ENCODE measurements at regions not wholly inside any gene's neighbourhood (a gene's known extent, or its start where the extent isn't known, plus 50 kb on each side); places are given as distances from the start of the nearest gene placed in this dataset.

DNA sequence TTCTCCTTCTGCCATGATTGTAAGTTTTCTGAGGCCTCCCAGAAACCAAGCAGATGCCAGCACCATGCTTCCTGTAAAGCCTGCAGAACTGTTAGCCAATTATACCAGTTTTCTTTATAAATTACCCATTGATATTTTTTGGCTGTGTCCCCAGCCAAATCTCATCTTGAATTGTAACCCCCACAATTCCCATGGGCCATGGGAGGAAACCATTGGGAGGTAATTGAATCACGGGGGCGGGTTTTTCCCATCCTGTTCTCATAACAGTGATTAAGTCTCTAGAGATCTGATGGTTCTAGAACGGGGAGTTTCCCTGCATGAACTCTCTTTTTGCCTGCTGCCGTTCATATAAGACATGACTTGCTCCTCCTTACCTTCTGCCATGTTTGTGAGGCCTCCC, 788.5 kb downstream of the C6orf118 start:
- no peaks in the 10 kb centered on the region for H3K36me3 ChIP-seq (replicated peaks; ENCODE audit: insufficient read depth, low read length)
- H3K9me2 ChIP-seq (replicated peaks; ENCODE audit: insufficient read depth, low read length) = no peaks in the 10 kb centered on the region
- no peak overlapping the region for H2AFZ ChIP-seq (ENCODE audit: low read length)
- TF ChIP-seq EZH2phosphoT487 (IDR thresholded peaks at IDR 0.05; ENCODE audit: low read length) (no peak), EZH2 (optimal IDR thresholded peaks at IDR 0.05; ENCODE audit: low read depth, low read length) (no peak)
- TF ChIP-seq, protein P1, sequence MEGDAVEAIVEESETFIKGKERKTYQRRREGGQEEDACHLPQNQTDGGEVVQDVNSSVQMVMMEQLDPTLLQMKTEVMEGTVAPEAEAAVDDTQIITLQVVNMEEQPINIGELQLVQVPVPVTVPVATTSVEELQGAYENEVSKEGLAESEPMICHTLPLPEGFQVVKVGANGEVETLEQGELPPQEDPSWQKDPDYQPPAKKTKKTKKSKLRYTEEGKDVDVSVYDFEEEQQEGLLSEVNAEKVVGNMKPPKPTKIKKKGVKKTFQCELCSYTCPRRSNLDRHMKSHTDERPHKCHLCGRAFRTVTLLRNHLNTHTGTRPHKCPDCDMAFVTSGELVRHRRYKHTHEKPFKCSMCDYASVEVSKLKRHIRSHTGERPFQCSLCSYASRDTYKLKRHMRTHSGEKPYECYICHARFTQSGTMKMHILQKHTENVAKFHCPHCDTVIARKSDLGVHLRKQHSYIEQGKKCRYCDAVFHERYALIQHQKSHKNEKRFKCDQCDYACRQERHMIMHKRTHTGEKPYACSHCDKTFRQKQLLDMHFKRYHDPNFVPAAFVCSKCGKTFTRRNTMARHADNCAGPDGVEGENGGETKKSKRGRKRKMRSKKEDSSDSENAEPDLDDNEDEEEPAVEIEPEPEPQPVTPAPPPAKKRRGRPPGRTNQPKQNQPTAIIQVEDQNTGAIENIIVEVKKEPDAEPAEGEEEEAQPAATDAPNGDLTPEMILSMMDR (IDR thresholded peaks at IDR 0.05; ENCODE audit: low read length) = no peak
- no peaks in the 10 kb centered on the region for H3K9me3 ChIP-seq (replicated peaks; ENCODE audit: insufficient read depth, low read length)
- no peaks in the 10 kb centered on the region for H3K79me2 ChIP-seq (ENCODE audit: low read length)
- H3F3A ChIP-seq (ENCODE audit: insufficient read depth, low read length) = no peaks in the 10 kb centered on the region
- no peak overlapping the region for H3K4me2 ChIP-seq (ENCODE audit: low read depth, low read length)
- H3K9ac ChIP-seq (ENCODE audit: low read length) = no peak overlapping the region
- H4K20me1 ChIP-seq (ENCODE audit: insufficient read depth, low read length) = no peaks in the 10 kb centered on the region
- DNase-seq = no peak
- H3K27ac ChIP-seq (ENCODE audit: low read length) = no peak overlapping the region
- H3K27me3 ChIP-seq (replicated peaks; ENCODE audit: insufficient read depth, low read length) = no peaks in the 10 kb centered on the region
- H3K4me3 ChIP-seq (ENCODE audit: low read length) = no peak overlapping the region
- no peaks in the 10 kb centered on the region for H3K4me1 ChIP-seq (ENCODE audit: low read length)

DNA sequence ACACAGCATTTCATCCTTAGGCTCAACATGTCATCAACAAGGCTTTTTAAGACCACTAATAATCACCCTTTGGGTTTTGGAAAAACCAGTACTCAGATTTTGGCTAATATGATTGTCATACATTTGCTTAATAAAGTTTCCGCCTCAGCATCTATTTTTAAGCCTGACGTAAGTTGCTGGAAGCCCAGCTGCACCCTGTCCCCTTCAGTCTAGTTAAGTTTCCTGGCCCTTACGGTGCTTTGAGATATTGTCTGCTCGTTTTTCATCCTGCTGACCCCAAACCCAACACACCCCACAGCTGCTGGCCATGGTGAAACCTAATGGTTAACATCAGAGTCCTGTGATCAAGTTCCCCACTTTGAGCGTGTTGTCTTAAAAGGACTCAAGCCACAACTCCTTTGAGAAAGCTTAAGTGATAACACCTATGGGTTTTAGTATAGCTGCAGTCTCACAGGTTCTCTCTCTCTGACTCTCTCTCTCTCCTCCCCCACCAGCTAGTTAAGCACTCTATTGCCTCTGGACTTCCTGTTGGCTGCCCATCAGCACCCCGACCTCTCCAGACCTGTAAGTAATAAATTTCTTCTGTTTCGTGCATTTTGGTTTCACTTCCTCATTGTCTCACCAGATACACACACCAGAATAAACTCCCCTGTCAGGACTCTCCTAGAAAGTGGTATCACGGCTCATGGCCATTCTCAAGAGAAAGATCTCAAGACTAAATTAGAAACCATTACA, 802.0 kb downstream of the C6orf118 start:
- Histone ChIP-seq H3K9me3 (replicated peaks; ENCODE audit: insufficient read depth, low read length) (no peaks in the 10 kb centered on the region), H3K4me2 (ENCODE audit: low read depth, low read length) (peak overlapping the region; percentile 45), H3K27ac (ENCODE audit: low read length) (peak overlapping the region; percentile 70; the same call in 1 of the 2 replicates), H3K27me3 (replicated peaks; ENCODE audit: insufficient read depth, low read length) (no peaks in the 10 kb centered on the region), H3K9ac (ENCODE audit: low read length) (no peak overlapping the region), H3K4me3 (ENCODE audit: low read length) (peak overlapping the region; percentile 37), H2AFZ (ENCODE audit: low read length) (no peak overlapping the region), H3F3A (ENCODE audit: insufficient read depth, low read length) (peaks cover 3% of the 10 kb centered on the region; the same call in 1 of the 2 replicates), H3K36me3 (replicated peaks; ENCODE audit: insufficient read depth, low read length) (no peaks in the 10 kb centered on the region), H4K20me1 (ENCODE audit: insufficient read depth, low read length) (no peaks in the 10 kb centered on the region), H3K9me2 (replicated peaks; ENCODE audit: insufficient read depth, low read length) (no peaks in the 10 kb centered on the region), H3K79me2 (ENCODE audit: low read length) (no peaks in the 10 kb centered on the region), H3K4me1 (ENCODE audit: low read length) (0 out of 2 replicates have a peak, but pooled peaks cover 2% of the 10 kb centered on the region)
- peak; percentile 76 for DNase-seq
- TF ChIP-seq, protein P1 (IDR thresholded peaks at IDR 0.05; ENCODE audit: low read length) = no peak
- TF ChIP-seq EZH2 (optimal IDR thresholded peaks at IDR 0.05; ENCODE audit: low read depth, low read length) (no peak), EZH2phosphoT487 (IDR thresholded peaks at IDR 0.05; ENCODE audit: low read length) (no peak)

DNA sequence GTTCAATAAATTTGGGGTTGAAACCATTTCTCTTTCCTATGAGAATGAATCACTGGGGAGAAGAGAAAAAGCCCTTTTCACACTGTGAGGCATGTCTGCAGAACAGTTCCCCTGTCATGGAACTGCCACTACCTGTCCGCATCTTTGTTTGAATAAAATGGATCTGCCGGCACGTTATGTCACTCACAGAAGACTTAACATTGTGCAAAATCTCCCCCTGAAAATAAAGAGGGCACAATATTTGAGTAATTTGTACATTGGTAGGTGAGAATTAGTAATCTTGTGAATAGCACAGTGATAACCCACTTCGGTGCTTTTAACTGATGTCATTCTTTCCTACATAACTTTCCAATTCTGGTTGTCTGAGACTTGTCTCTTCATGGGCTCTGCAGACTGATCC, 804.0 kb downstream of the C6orf118 start:
- peaks cover 3% of the 10 kb centered on the region; the same call in 1 of the 2 replicates for H3F3A ChIP-seq (ENCODE audit: insufficient read depth, low read length)
- H3K36me3 ChIP-seq (replicated peaks; ENCODE audit: insufficient read depth, low read length) = no peaks in the 10 kb centered on the region
- no peaks in the 10 kb centered on the region for H3K79me2 ChIP-seq (ENCODE audit: low read length)

More for the DNA sequence above, 804.0 kb downstream of the C6orf118 start:
- Histone ChIP-seq H3K27me3 (replicated peaks; ENCODE audit: insufficient read depth, low read length) (no peaks in the 10 kb centered on the region), H2AFZ (ENCODE audit: low read length) (no peak overlapping the region), H3K4me1 (ENCODE audit: low read length) (0 out of 2 replicates have a peak, but pooled peaks cover 2% of the 10 kb centered on the region), H3K4me2 (ENCODE audit: low read depth, low read length) (no peak overlapping the region), H3K27ac (ENCODE audit: low read length) (no peak overlapping the region), H3K9me3 (replicated peaks; ENCODE audit: insufficient read depth, low read length) (no peaks in the 10 kb centered on the region), H3K9ac (ENCODE audit: low read length) (no peak overlapping the region), H4K20me1 (ENCODE audit: insufficient read depth, low read length) (no peaks in the 10 kb centered on the region), H3K4me3 (ENCODE audit: low read length) (no peak overlapping the region), H3K9me2 (replicated peaks; ENCODE audit: insufficient read depth, low read length) (no peaks in the 10 kb centered on the region)
- DNase-seq = no peak
- TF ChIP-seq EZH2 (optimal IDR thresholded peaks at IDR 0.05; ENCODE audit: low read depth, low read length) (no peak), EZH2phosphoT487 (IDR thresholded peaks at IDR 0.05; ENCODE audit: low read length) (no peak)
- TF ChIP-seq, protein P1 (IDR thresholded peaks at IDR 0.05; ENCODE audit: low read length) = no peak

All from MM.1S (cell line).